ENCODE measurements at regions not wholly inside any gene's neighbourhood (a gene's known extent, or its start where the extent isn't known, plus 50 kb on each side); places are given as distances from the start of the nearest gene placed in this dataset.

- intact Hi-C loops (cut with DNase I; ENCODE audit: low total_unique reads) = no loop called here
- H3K4me1 ChIP-seq = no peaks in the 10 kb centered on the region
- TF ChIP-seq CTCF (IDR thresholded peaks at IDR 0.05) = no peak
Measured at GRCh38 chr11:116424615-116425261, 348.0 kb downstream of the BUD13 start.

GRCh38 chr11:116422956-116423600, 349.7 kb downstream of the BUD13 start:
- H3K4me1 ChIP-seq = no peaks in the 10 kb centered on the region
- H3K36me3 ChIP-seq = no peaks in the 10 kb centered on the region
- H3K27me3 ChIP-seq = peaks cover 0 to 6% of the 10 kb centered on the region in 2 donors
- intact Hi-C loops (cut with DNase I; ENCODE audit: low total_unique reads) = no loop called here
- H3K27ac ChIP-seq = no peak overlapping the region
- no peak for DNase-seq
- TF ChIP-seq CTCF (IDR thresholded peaks at IDR 0.05) = no peak
- H3K9me3 ChIP-seq = no peaks in the 10 kb centered on the region
- H3K4me3 ChIP-seq = no peak overlapping the region

More at GRCh38 chr11:116424615-116425261, 348.0 kb downstream of the BUD13 start:
- peaks cover 0 to 6% of the 10 kb centered on the region in 2 donors for H3K27me3 ChIP-seq
- no peaks in the 10 kb centered on the region for H3K9me3 ChIP-seq
- no peak overlapping the region for H3K27ac ChIP-seq
- H3K4me3 ChIP-seq = no peak overlapping the region
- no peaks in the 10 kb centered on the region for H3K36me3 ChIP-seq
- DNase-seq = no peak

- Histone ChIP-seq H3K36me3 (no peaks in the 10 kb centered on the region), H3K27me3 (peaks cover 0 to 6% of the 10 kb centered on the region in 2 donors), H3K9me3 (no peaks in the 10 kb centered on the region), H3K4me1 (no peaks in the 10 kb centered on the region), H3K4me3 (no peak overlapping the region), H3K27ac (no peak overlapping the region)
- intact Hi-C loops (cut with DNase I; ENCODE audit: low total_unique reads) = no loop called here
- DNase-seq = no peak
- TF ChIP-seq CTCF (IDR thresholded peaks at IDR 0.05) = no peak
Measured at GRCh38 chr11:116422556-116422955, 350.2 kb downstream of the BUD13 start.

GRCh38 chr11:116421529-116422185, 351.1 kb downstream of the BUD13 start:
- H3K4me3 ChIP-seq = no peak overlapping the region

More at GRCh38 chr11:116421529-116422185, 351.1 kb downstream of the BUD13 start:
- Histone ChIP-seq H3K27ac (no peak overlapping the region), H3K9me3 (no peaks in the 10 kb centered on the region), H3K27me3 (peaks cover 0 to 9% of the 10 kb centered on the region in 2 donors), H3K4me1 (no peaks in the 10 kb centered on the region), H3K36me3 (no peaks in the 10 kb centered on the region)
- no peak for TF ChIP-seq CTCF (IDR thresholded peaks at IDR 0.05)
- no peak for DNase-seq
- intact Hi-C loops (cut with DNase I; ENCODE audit: low total_unique reads) = no loop called here
